Activated gamma-delta T cell treated with anti-CD3 and anti-CD28 coated beads, Interleukin-2, amount 50 U/mL, for 16 hours (primary cell): ENCODE measurements at regions not wholly inside any gene's neighbourhood (a gene's known extent, or its start where the extent isn't known, plus 50 kb on each side); places are given as distances from the start of the nearest gene placed in this dataset.
A peak's percentile ranks its signal among the peaks of the same experiment; 100 is the strongest.

Source experiments
- DNase-seq: peaks from one replicate; pipeline ENCODE4 v3.0.0-alpha.2; 2020; ENCODE audit warnings: low read depth

- no peak for DNase-seq
Observed at GRCh38 chr4:41883988-41884734, 51.1 kb upstream of the TMEM33 start.

DNA sequence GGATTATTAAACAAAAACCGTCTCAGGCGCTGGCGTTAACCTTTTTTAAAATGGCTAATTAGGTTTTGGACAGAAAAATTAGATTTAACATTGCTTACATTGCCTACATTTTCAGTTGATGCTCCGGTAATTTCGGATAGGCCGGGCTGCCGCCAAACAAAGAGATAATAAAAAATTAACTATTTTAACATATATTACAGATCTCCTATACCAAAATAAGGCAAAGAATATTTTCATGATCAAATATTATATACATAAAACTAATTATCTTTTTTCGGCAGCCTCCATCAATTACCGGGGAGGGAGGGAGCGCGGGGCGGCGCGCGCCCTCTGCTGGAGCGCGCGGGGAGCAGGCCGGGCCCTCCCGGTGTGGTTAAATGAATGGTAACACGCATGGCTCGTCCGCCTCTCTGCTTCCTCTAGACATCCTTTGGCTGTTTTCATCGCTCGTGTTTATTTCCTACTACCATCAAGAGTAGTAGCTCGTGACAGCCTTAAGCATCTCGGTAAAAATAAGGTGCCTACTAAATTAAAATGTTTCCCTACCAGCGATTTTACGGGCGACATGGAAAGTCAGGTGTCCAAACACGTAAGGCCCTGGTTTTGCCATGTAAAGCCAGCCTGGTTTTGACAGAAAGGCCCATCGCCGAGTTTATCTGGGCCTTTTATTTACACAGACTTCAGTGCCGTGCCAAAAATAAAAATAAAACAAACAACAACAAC is 52.4 kb upstream of the TMEM33 start:
- DNase-seq, result peak; percentile 21

DNA sequence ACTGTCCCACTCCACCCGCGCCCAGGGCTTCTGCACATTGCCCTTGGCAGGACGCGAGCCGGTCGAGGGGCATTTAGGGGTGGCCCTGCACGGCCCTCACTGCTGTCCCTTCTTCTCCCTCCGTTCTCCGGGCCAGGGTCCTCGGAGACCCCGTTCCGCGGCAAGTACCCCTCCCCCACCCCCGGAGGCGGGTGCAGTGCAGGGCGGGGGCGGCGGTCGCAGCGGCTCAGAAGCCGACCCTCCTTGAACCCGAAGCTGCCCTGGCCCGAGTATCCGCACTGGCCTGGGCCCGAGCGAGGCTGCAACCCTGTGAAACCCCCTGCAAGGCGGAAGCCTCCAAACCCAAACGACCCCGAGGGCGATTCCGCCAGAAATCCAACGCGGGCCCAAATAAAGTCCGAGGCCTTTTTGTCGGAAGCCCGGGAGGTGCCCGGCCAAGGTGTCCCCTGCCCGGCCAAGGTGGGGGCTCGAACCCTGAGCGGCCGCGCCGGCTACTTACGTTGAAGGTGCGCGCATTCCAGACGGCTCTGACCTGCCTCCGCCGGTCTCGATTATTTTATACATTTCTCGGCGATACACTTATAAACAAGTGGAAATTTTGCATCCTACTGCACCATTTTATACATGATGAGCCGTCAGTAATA is 53.1 kb upstream of the TMEM33 start:
- no peak for DNase-seq

- DNase-seq, result no peak
Observed at GRCh38 chr4:41880840-41881831, 54.1 kb upstream of the TMEM33 start.

DNA sequence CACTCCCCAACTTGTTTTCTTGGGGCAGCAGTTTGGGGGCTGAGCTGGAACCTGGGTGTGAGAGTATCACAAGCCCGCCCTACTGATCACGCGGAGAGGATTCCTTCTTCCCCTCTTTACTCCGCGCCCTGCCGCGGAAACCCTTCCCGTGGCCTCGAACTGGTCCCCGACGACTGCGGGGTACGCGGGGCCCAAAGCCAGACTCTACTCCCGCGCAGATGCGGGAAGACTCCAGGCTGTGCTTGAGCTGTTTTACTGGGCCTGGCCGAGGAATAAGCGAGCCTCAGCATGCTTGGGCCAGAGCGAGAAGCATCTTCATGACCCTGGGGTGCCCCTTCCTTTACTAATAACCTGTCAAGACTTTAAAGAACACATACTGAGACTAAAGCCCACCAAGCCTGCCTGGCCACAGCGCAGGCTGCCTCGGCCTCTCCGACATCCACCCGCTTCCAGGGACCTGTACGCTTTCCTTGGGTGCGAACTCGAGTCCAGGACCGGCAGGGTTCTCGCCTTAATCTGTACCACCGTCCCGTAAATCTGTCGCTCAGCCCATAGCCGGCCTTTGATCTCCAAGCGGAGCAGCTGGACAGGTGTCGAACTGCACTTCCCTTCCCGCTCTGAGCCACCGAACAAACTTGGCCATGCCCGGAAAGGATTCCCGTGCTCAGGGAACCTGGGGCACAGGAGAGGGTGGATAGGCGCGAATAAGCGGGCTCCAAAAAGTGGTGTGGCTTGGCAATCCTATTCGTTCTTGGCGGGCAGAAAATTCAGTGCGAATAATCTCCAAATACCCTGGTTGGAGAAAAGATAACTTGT is 55.0 kb upstream of the TMEM33 start:
- no peak for DNase-seq

DNA sequence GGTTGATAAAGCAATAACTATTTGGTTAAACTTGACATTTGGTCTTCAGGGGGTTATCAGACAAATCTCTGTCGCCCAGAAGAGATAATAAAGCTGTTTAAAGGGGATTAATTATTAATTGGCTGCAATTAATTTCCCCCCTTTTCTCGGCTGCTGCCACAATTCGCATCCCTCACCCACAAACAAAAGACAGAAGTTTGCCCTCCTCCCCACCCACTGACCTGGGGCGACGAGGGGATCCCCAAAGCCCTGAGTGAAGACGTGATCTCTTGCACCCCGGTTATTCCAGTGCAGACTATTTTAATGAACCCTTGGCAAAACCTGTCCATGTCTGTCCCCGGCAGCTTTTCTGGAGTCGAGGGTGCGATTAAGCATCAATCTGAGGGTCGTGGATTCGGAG is 55.7 kb upstream of the TMEM33 start:
- no peak for DNase-seq

- no peak for DNase-seq
Observed at GRCh38 chr4:41878991-41879491, 56.2 kb upstream of the TMEM33 start.

DNA sequence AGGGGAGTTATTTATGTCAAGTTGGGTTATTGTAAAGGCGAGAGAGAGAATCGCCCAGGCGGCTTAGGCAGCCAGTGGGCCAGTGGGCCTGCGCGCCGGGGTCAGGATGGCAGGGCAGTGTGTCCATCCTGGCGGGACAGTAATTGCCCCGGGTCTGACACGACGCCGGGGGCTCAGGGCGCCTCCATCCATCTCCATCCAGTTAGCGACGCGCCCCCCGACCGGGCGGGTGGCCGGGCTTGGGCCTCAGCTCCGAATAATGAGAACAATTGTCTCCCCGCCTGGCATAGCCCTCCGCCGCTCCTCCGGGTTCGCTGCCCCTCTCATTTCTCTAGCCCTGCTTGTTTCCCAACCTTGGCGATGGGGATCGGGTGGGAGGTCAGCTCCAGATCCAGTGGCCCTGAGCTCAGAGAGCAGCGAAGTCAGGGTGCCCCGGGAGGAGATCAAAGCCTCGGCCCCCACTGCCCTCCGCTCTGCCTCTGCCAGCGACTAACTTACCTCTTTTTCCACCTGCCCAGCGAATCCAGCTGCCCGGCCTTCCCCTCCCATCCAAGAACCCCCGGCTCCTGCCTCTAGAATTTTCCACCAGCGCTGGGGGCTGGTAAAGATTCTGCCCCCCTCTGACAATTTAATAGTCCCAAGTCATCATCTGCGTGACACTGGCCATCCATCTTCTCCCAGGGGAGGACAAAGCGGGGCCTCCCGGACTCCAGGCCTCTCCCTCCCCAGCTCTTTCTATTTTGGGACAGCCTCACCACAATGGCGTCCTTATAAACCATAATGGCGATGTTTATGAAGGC is 56.9 kb upstream of the TMEM33 start:
- DNase-seq, result no peak

GRCh38 chr4:41877020-41877796 is 58.0 kb upstream of the TMEM33 start:
- no peak for DNase-seq

DNA sequence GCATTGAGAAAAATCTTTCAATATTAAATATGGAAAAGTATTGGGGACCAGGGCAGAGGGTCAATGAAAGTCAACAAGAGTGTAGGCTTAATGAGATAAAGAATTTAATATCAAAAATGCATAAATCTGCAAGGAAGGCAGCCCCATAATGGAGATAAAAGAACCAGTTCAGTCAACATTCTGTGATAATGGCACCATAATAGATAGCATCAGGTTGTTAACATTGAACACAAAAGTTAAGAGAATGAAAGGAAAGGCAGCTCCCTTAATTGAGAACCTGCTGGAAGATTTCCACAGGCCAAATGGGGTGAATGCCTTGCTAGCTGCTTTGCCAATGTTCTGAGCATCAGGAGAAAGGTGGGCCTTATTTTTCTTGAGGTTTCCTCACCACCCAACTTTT is 60.4 kb upstream of the TMEM33 start:
- DNase-seq, result no peak

DNA sequence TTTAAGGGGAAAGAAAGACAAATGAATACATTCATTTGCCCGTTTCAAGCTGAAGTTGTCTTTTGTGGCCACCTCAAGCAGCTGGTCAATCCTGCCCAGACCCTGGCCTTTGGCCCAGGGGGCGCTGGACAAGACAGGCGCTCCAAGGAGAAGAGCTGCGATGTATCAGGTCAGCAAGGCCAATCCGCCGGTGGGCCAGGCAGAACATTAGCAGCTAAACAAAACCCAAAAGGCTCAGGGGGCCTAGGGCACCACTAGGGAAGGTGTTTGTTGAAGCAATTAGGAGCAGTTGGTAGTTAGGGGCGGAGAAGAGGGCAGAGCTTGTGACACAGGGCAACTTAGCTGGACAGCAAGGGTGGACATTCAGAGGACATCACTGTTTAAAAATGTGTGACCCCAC is 60.8 kb upstream of the TMEM33 start:
- no peak for DNase-seq

DNA sequence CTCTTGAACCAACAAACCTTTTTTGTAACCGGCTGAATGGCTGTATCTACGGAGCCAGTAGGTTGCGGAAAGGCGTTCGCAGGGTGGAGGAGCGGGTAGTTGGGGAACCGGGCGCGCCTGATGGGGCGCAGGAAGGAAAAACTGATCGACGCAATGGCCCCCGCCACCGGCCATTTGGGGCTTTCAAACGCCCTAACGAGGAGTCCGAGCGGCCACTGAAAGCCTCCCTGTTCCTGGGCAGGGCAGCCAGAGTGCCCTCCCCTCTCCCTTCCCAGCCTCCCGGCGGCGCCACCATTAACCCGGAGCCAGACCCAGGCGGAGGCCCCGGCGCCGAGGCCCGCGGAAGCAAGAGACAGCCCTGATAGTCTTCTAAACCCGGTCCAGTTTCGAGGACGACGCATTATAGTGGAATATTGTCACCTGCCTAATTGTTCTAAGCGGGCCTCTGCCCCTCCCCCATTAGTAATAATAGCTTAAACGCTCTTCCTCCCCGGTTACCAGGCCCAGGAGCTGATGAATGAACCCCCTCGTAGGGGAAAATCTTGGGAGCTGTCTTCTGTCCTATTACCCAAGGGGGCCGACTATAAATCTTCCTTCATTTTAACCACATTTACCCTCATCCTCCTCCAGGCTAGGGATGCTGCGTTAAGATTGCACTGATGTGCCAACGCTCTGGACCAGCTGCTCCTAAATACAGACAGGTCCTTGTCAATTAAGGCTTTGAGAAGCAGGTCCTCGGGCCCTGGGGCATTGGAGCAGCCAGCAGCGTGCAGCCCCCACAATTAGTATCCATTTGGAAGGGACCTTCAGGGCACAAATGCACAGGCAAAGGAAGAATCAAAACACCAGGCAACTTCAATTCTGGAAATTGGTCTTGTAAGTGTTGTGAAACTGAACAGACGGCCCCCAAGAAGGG is 61.6 kb upstream of the TMEM33 start:
- DNase-seq, result no peak

- DNase-seq, result no peak
Observed at GRCh38 chr4:41870035-41870434, 65.2 kb upstream of the TMEM33 start.

GRCh38 chr4:41866799-41867677 is 68.2 kb upstream of the TMEM33 start:
- no peak for DNase-seq

GRCh38 chr4:41865981-41866798 is 69.0 kb upstream of the TMEM33 start:
- no peak for DNase-seq

- no peak for DNase-seq
Observed at GRCh38 chr4:41865306-41865980, 69.8 kb upstream of the TMEM33 start.
